Endodermal cell (in vitro differentiated cells): ENCODE measurements at regions not wholly inside any gene's neighbourhood (a gene's known extent, or its start where the extent isn't known, plus 50 kb on each side); places are given as distances from the start of the nearest gene placed in this dataset.

ENCODE experiments used
- DNase-seq: peaks from one replicate; pipeline ENCODE4 v3.0.0-alpha.2; 2017
- H3K27ac ChIP-seq: 2 replicates; pipeline ENCODE4 v1.5.1; 2013; ENCODE audit warnings: mild to moderate bottlenecking, low read depth, low read length, moderate library complexity
- H3K27me3 ChIP-seq: 2 replicates; pipeline ENCODE4 v1.6.1; 2013; ENCODE audit warnings: mild to moderate bottlenecking, low read length, moderate library complexity; ENCODE audit not compliant: insufficient read depth, control insufficient read depth, poor library complexity, severe bottlenecking
- H3K36me3 ChIP-seq: 2 replicates; pipeline ENCODE4 v1.7.0; 2013; ENCODE audit warnings: mild to moderate bottlenecking, low read length, moderate library complexity; ENCODE audit not compliant: control insufficient read depth, insufficient read depth
- H3K4me1 ChIP-seq: one replicate; pipeline ENCODE4 v1.7.0; 2013; ENCODE audit warnings: low read length; ENCODE audit not compliant: control insufficient read depth, insufficient read depth
- H3K4me3 ChIP-seq: 2 replicates; pipeline ENCODE4 v1.5.1; 2013; ENCODE audit warnings: mild to moderate bottlenecking, low read length, moderate library complexity
- H3K9ac ChIP-seq: 2 replicates; pipeline ENCODE4 v1.6.1; 2013; ENCODE audit warnings: mild to moderate bottlenecking, low read length, moderate library complexity; ENCODE audit not compliant: poor library complexity, severe bottlenecking; ENCODE audit errors: extremely low read depth
- H3K9me3 ChIP-seq: 2 replicates; pipeline ENCODE4 v1.6.1; 2013; ENCODE audit warnings: mild to moderate bottlenecking, low read length, moderate library complexity; ENCODE audit not compliant: control insufficient read depth
- H3K27ac Mint-ChIP-seq: 2 replicates; pipeline ENCODE4 v1.8.0; 2020; ENCODE audit warnings: mixed read lengths
- H3K27me3 Mint-ChIP-seq: 2 replicates; pipeline ENCODE4 v1.8.0; 2021; ENCODE audit warnings: mild to moderate bottlenecking, mixed read lengths; ENCODE audit not compliant: insufficient read depth
- H3K36me3 Mint-ChIP-seq: 2 replicates; pipeline ENCODE4 v1.8.0; 2020; ENCODE audit warnings: low read depth, mixed read lengths
- H3K4me1 Mint-ChIP-seq: 2 replicates; pipeline ENCODE4 v1.8.0; 2020; ENCODE audit warnings: mixed read lengths
- H3K4me3 Mint-ChIP-seq: 2 replicates; pipeline ENCODE4 v1.8.0; 2020; ENCODE audit warnings: mild to moderate bottlenecking, moderate library complexity, mixed read lengths
- H3K9me3 Mint-ChIP-seq: 2 replicates; pipeline ENCODE4 v1.8.0; 2020; ENCODE audit warnings: mild to moderate bottlenecking, mixed read lengths
- WGBS, 2 experiments: methylation state at CpG; one replicate each; pipeline versions ENCODE4 v1.1.5 to v1.1.7; 2013; ENCODE audit warnings: missing lambda C conversion rate in 2 of 2, mixed read lengths in 1 of 2; ENCODE audit not compliant: insufficient coverage in 1 of 2, insufficient read length in 1 of 2; 5-methylcytosine and 5-hydroxymethylcytosine counted together
- TF ChIP-seq, protein P1 (sequence below): fragments of 200-600 bp; sonication (generic); conservative IDR thresholded peaks from 2 replicates; pipeline ENCODE4 v1.5.0; 2021; ENCODE audit warnings: antibody characterized with exemption, mild to moderate bottlenecking

DNA sequence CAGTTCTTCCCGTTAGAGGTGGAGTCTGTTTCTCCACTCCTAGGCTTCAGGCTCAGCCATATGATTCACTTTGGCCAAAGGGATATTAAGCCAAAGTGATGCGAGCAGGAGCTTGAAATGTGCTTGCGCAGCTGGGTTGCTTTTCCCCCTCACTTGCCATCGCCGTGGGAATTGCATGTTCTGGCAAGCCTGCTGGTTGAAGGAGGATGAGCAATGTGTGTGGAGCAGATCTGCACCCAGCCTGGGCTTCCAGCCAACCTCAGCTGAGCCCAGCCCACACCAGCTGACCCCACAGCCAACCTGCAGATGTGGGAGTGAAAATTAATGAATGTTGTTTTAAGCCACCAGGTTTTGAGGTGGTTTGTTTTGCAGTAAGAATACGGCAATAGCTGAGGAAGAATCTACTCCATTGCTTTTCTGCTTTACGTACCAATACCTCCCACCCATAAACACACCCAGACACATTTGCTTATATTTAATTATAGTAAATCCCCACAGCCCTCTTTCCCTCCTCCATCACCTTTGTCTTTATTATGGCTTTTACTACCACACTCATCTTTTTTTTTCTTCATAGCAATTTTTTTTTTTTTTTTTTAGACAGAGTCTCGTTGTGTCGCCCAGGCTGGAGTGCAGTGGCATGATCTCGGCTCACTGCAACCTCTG is 132.8 kb upstream of the FUNDC1 start:
- Histone ChIP-seq H3K9me3 (no peaks in the 10 kb centered on the region), H3K36me3 (no peaks in the 10 kb centered on the region), H3K27ac (no peak overlapping the region), H3K9ac (no peak overlapping the region), H3K27me3 (no peaks in the 10 kb centered on the region), H3K4me3 (no peak overlapping the region), H3K4me1 (no peaks in the 10 kb centered on the region)
- peaks cover 50% of the 10 kb centered on the region for H3K9me3 Mint-ChIP-seq
- no peak overlapping the region for H3K27ac Mint-ChIP-seq
- no peaks in the 10 kb centered on the region for H3K4me1 Mint-ChIP-seq
- no peak overlapping the region for H3K4me3 Mint-ChIP-seq
- no peaks in the 10 kb centered on the region for H3K27me3 Mint-ChIP-seq
- H3K36me3 Mint-ChIP-seq, result no peaks in the 10 kb centered on the region
- WGBS, 2 experiments, result 93 to 100% methylated on average over 2 to 8 of the region's 10 CpGs
- TF ChIP-seq, protein P1, sequence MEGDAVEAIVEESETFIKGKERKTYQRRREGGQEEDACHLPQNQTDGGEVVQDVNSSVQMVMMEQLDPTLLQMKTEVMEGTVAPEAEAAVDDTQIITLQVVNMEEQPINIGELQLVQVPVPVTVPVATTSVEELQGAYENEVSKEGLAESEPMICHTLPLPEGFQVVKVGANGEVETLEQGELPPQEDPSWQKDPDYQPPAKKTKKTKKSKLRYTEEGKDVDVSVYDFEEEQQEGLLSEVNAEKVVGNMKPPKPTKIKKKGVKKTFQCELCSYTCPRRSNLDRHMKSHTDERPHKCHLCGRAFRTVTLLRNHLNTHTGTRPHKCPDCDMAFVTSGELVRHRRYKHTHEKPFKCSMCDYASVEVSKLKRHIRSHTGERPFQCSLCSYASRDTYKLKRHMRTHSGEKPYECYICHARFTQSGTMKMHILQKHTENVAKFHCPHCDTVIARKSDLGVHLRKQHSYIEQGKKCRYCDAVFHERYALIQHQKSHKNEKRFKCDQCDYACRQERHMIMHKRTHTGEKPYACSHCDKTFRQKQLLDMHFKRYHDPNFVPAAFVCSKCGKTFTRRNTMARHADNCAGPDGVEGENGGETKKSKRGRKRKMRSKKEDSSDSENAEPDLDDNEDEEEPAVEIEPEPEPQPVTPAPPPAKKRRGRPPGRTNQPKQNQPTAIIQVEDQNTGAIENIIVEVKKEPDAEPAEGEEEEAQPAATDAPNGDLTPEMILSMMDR, result no peak
- peak; percentile 38 for DNase-seq

DNA sequence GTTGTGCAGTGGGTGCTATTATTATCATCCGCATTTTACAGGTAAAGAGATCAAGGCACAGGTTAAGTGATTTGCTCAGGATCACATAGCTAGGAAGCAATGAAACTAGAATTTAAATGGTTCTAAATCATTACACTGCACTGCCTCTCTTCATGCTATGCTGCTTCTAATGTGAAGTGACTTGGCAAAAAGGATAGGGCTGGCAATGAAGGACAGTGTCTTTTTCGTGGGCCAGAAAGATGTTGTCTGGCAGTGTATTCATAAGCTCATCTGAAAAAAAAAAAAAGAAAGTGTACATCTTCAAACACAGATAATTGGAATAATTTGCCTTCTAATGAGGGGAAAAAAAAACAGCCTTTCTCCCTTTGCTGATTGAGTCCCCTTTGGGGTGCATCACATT is 132.2 kb upstream of the FUNDC1 start:
- no peak for DNase-seq
- WGBS, 2 experiments, result 71% methylated on average over 2 of the region's 2 CpGs; no CpG with 5 or more reads in 1 of the 2 experiments
- Histone ChIP-seq H3K9ac (no peak overlapping the region), H3K4me3 (no peak overlapping the region), H3K36me3 (no peaks in the 10 kb centered on the region), H3K27ac (no peak overlapping the region), H3K27me3 (no peaks in the 10 kb centered on the region), H3K9me3 (no peaks in the 10 kb centered on the region), H3K4me1 (no peaks in the 10 kb centered on the region)
- no peaks in the 10 kb centered on the region for H3K4me1 Mint-ChIP-seq
- TF ChIP-seq, protein P1, result no peak
- no peaks in the 10 kb centered on the region for H3K36me3 Mint-ChIP-seq
- H3K9me3 Mint-ChIP-seq, result peaks cover 53% of the 10 kb centered on the region
- no peaks in the 10 kb centered on the region for H3K27me3 Mint-ChIP-seq
- H3K4me3 Mint-ChIP-seq, result no peak overlapping the region
- no peak overlapping the region for H3K27ac Mint-ChIP-seq

DNA sequence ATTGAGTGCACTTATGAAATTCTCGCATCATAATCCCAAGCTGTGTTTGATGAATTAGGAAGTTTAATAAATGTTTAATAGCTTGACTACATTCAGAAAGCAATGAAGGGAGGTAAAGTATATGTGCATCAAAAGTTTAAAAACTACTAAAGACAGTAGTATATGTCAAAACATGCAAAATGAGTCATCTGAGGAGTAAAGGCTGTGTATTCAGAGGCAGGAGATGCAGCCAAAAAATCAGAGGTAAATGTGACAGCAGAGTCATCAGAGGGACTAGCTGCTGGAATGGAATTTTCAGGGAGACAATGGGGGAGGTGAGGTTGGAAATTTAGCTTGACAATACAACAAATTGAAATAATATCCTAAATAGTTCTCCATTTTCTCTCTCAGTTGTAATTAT is 127.0 kb upstream of the FUNDC1 start:
- no peaks in the 10 kb centered on the region for H3K4me1 Mint-ChIP-seq
- Histone ChIP-seq H3K4me1 (no peaks in the 10 kb centered on the region), H3K9ac (no peak overlapping the region), H3K36me3 (no peaks in the 10 kb centered on the region), H3K27me3 (no peaks in the 10 kb centered on the region), H3K4me3 (no peak overlapping the region), H3K27ac (no peak overlapping the region), H3K9me3 (no peaks in the 10 kb centered on the region)
- H3K4me3 Mint-ChIP-seq, result no peak overlapping the region
- DNase-seq, result no peak
- WGBS, 2 experiments, result 100% methylated on average over 1 of the region's 1 CpG; no CpG with 5 or more reads in 1 of the 2 experiments
- no peaks in the 10 kb centered on the region for H3K27me3 Mint-ChIP-seq
- TF ChIP-seq, protein P1, result no peak
- H3K9me3 Mint-ChIP-seq, result peaks cover 57% of the 10 kb centered on the region
- no peak overlapping the region for H3K27ac Mint-ChIP-seq
- no peaks in the 10 kb centered on the region for H3K36me3 Mint-ChIP-seq
